ENCODE measurements at regions not wholly inside any gene's neighbourhood (a gene's known extent, or its start where the extent isn't known, plus 50 kb on each side); places are given as distances from the start of the nearest gene placed in this dataset.
"Not testable (repeated sequence)": the region's sequence is repeated elsewhere in the genome, so short reads cannot be mapped to it uniquely, and the experiment has no call there.

DNA sequence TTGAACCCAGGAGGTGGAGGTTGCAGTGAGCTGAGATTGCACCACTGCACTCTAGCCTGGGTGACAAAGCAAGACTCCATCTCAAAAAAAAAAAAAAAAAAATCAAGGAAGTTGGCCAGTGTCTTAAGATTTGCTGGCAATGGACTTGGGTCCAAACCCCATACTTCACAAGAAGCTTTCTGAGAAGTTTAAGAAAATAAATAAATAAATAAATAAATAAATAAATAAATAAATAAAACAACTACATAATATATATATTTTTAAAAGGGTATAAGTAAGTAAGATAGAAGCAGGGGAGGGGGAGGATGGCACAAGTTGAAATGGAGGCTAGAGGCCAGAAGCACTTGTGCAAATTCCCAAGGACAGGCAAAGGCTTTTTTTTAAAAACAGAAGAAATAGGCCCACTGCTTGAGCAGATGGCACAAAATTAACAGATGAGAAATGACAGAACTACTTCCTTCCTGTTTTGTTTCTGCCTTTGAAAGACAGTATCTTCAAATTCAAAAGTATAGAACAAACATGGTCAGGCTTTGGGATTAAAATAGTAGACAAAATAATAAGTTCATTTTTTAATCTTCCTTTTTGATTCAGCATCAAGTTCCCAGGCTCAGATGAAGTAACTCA, 287.7 kb downstream of the ALDH8A1 start:
- Histone ChIP-seq H3K4me3 (ENCODE audit: low read length) (no peak overlapping the region), H3K79me2 (ENCODE audit: low read length) (no peaks in the 10 kb centered on the region), H3K9ac (ENCODE audit: low read length) (no peak overlapping the region), H3F3A (ENCODE audit: insufficient read depth, low read length) (no peaks in the 10 kb centered on the region), H3K4me2 (ENCODE audit: low read depth, low read length) (no peak overlapping the region), H3K27me3 (replicated peaks; ENCODE audit: insufficient read depth, low read length) (no peaks in the 10 kb centered on the region), H4K20me1 (ENCODE audit: insufficient read depth, low read length) (no peaks in the 10 kb centered on the region), H3K9me2 (replicated peaks; ENCODE audit: insufficient read depth, low read length) (no peaks in the 10 kb centered on the region), H2AFZ (ENCODE audit: low read length) (no peak overlapping the region), H3K4me1 (ENCODE audit: low read length) (no peaks in the 10 kb centered on the region), H3K27ac (ENCODE audit: low read length) (no peak overlapping the region), H3K36me3 (replicated peaks; ENCODE audit: insufficient read depth, low read length) (no peaks in the 10 kb centered on the region), H3K9me3 (replicated peaks; ENCODE audit: insufficient read depth, low read length) (no peaks in the 10 kb centered on the region)
- DNase-seq: no peak
- TF ChIP-seq EZH2 (optimal IDR thresholded peaks at IDR 0.05; ENCODE audit: low read depth, low read length) (no peak), EZH2phosphoT487 (IDR thresholded peaks at IDR 0.05; ENCODE audit: low read length) (no peak)
- TF ChIP-seq, protein P1, sequence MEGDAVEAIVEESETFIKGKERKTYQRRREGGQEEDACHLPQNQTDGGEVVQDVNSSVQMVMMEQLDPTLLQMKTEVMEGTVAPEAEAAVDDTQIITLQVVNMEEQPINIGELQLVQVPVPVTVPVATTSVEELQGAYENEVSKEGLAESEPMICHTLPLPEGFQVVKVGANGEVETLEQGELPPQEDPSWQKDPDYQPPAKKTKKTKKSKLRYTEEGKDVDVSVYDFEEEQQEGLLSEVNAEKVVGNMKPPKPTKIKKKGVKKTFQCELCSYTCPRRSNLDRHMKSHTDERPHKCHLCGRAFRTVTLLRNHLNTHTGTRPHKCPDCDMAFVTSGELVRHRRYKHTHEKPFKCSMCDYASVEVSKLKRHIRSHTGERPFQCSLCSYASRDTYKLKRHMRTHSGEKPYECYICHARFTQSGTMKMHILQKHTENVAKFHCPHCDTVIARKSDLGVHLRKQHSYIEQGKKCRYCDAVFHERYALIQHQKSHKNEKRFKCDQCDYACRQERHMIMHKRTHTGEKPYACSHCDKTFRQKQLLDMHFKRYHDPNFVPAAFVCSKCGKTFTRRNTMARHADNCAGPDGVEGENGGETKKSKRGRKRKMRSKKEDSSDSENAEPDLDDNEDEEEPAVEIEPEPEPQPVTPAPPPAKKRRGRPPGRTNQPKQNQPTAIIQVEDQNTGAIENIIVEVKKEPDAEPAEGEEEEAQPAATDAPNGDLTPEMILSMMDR (IDR thresholded peaks at IDR 0.05; ENCODE audit: low read length): no peak

DNA sequence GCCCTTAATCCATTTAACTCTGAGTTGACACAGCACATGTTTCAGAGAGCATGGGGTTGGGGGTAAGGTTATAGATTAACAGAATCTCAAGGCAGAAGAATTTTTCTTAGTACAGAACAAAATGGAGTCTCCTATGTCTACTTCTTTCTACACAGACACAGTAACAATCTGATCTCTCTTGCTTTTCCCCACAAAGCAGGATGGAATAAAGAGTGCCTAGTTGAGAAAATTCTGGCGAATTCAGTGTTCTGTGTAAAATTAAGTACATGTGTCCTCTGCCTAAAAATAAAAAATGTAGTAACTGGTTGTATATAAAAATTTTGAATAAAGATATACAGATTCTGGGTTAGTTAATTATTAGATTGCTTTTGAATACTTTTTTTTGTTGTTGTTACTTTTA, 290.0 kb downstream of the ALDH8A1 start:
- H3K4me1 ChIP-seq (ENCODE audit: low read length); H3F3A ChIP-seq (ENCODE audit: insufficient read depth, low read length); H3K36me3 ChIP-seq (replicated peaks; ENCODE audit: insufficient read depth, low read length); H3K4me3 ChIP-seq (ENCODE audit: low read length); H3K79me2 ChIP-seq (ENCODE audit: low read length); H2AFZ ChIP-seq (ENCODE audit: low read length); H4K20me1 ChIP-seq (ENCODE audit: insufficient read depth, low read length); H3K9me3 ChIP-seq (replicated peaks; ENCODE audit: insufficient read depth, low read length); DNase-seq; H3K9ac ChIP-seq (ENCODE audit: low read length); H3K4me2 ChIP-seq (ENCODE audit: low read depth, low read length); H3K27me3 ChIP-seq (replicated peaks; ENCODE audit: insufficient read depth, low read length); H3K9me2 ChIP-seq (replicated peaks; ENCODE audit: insufficient read depth, low read length); H3K27ac ChIP-seq (ENCODE audit: low read length): not testable (repeated sequence)

DNA sequence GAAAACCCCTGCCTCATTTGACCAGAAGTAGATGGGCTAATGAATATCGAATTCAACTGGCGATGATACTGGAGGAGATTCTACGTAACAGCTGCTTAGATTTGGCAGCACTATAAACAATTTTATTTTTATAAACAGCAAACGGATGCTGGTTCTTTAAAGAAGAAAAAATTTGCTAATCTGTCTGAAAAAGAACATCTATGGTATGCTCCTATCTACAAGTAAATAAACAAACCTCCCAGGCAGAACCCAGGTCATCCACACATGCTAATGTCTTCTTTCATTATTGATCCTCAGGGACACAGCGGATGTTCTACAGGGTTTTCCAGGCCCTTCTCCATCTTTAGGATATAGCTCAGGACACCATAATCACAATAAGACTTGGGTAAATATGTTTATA, 291.3 kb downstream of the ALDH8A1 start:
- Histone ChIP-seq H3F3A (ENCODE audit: insufficient read depth, low read length) (no peaks in the 10 kb centered on the region), H3K4me2 (ENCODE audit: low read depth, low read length) (no peak overlapping the region), H3K36me3 (replicated peaks; ENCODE audit: insufficient read depth, low read length) (no peaks in the 10 kb centered on the region), H2AFZ (ENCODE audit: low read length) (no peak overlapping the region), H3K27ac (ENCODE audit: low read length) (no peak overlapping the region), H3K4me1 (ENCODE audit: low read length) (no peaks in the 10 kb centered on the region), H4K20me1 (ENCODE audit: insufficient read depth, low read length) (no peaks in the 10 kb centered on the region), H3K27me3 (replicated peaks; ENCODE audit: insufficient read depth, low read length) (no peaks in the 10 kb centered on the region), H3K79me2 (ENCODE audit: low read length) (no peaks in the 10 kb centered on the region), H3K9me2 (replicated peaks; ENCODE audit: insufficient read depth, low read length) (no peaks in the 10 kb centered on the region), H3K4me3 (ENCODE audit: low read length) (no peak overlapping the region), H3K9ac (ENCODE audit: low read length) (no peak overlapping the region), H3K9me3 (replicated peaks; ENCODE audit: insufficient read depth, low read length) (no peaks in the 10 kb centered on the region)
- no peak for DNase-seq
- TF ChIP-seq, protein P1 (IDR thresholded peaks at IDR 0.05; ENCODE audit: low read length): no peak
- no peak for TF ChIP-seq EZH2phosphoT487 (IDR thresholded peaks at IDR 0.05; ENCODE audit: low read length)
- no peak for TF ChIP-seq EZH2 (optimal IDR thresholded peaks at IDR 0.05; ENCODE audit: low read depth, low read length)

DNA sequence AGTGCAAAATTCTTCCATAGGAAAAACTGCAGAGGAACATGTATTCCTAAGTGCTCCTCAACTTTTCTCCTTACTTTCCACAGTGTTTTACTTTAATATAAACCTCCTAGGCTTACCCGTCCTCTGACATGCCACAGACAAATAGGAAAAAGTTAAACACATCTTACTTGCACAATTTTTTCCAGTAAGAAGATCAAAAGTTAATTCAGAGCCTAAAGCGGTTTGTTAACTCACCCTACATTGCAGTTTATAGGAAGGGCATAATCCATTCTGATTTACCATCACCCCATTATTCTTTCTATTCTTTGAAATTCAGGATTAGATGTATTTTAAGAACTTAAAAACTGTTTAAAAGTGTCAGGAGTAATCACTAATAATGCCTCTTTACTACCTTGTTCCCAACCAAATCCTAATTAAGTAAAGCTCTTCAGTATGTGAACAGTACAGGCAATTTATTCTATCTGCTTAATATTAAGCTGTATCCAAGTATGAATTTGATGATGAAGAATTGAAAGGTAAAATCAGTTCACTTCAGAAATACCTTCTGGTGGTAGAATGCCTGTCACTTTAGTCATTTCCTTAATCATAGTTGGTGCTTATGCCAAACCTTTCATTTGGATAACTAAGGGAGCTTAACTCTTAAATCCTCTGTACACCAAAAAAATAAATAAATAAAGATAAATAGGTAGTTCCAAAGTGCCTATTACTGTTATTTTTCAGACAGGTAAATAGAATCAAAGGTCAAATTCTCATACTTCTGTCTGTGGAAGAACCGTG, 292.0 kb downstream of the ALDH8A1 start:
- no peak overlapping the region for H3K4me3 ChIP-seq (ENCODE audit: low read length)
- no peaks in the 10 kb centered on the region for H3F3A ChIP-seq (ENCODE audit: insufficient read depth, low read length)
- H3K4me2 ChIP-seq (ENCODE audit: low read depth, low read length): no peak overlapping the region
- H3K27ac ChIP-seq (ENCODE audit: low read length): no peak overlapping the region
- H3K4me1 ChIP-seq (ENCODE audit: low read length): no peaks in the 10 kb centered on the region
- no peaks in the 10 kb centered on the region for H3K79me2 ChIP-seq (ENCODE audit: low read length)
- no peaks in the 10 kb centered on the region for H3K9me3 ChIP-seq (replicated peaks; ENCODE audit: insufficient read depth, low read length)
- no peak overlapping the region for H2AFZ ChIP-seq (ENCODE audit: low read length)
- H3K36me3 ChIP-seq (replicated peaks; ENCODE audit: insufficient read depth, low read length): no peaks in the 10 kb centered on the region
- no peaks in the 10 kb centered on the region for H3K9me2 ChIP-seq (replicated peaks; ENCODE audit: insufficient read depth, low read length)
- H3K27me3 ChIP-seq (replicated peaks; ENCODE audit: insufficient read depth, low read length): no peaks in the 10 kb centered on the region
- no peak for TF ChIP-seq EZH2 (optimal IDR thresholded peaks at IDR 0.05; ENCODE audit: low read depth, low read length)
- H4K20me1 ChIP-seq (ENCODE audit: insufficient read depth, low read length): no peaks in the 10 kb centered on the region
- no peak overlapping the region for H3K9ac ChIP-seq (ENCODE audit: low read length)
- DNase-seq: no peak
